ENCODE measurements at regions not wholly inside any gene's neighbourhood (a gene's known extent, or its start where the extent isn't known, plus 50 kb on each side); places are given as distances from the start of the nearest gene placed in this dataset.
"Not testable (repeated sequence)": the region's sequence is repeated elsewhere in the genome, so short reads cannot be mapped to it uniquely, and the experiment has no call there.

GRCh38 chrX:147468600-147468999 lies 443.1 kb upstream of the FMR1 start:
- no peak for DNase-seq

- DNase-seq = no peak
Measured at GRCh38 chrX:147476008-147476407, 435.7 kb upstream of the FMR1 start.

GRCh38 chrX:147478899-147479298 lies 432.8 kb upstream of the FMR1 start:
- DNase-seq = no peak

- DNase-seq = no peak
Measured at GRCh38 chrX:147485207-147485606, 426.5 kb upstream of the FMR1 start.

GRCh38 chrX:147494365-147494764 lies 417.4 kb upstream of the FMR1 start:
- no peak for DNase-seq

- no peak for DNase-seq
Measured at GRCh38 chrX:147498796-147499195, 412.9 kb upstream of the FMR1 start.

- no peak for DNase-seq
Measured at GRCh38 chrX:147522981-147523380, 388.7 kb upstream of the FMR1 start.

GRCh38 chrX:147533426-147533825 lies 378.3 kb upstream of the FMR1 start:
- no peak for DNase-seq

- no peak for DNase-seq
Measured at GRCh38 chrX:147537172-147537571, 374.5 kb upstream of the FMR1 start.

- DNase-seq = not testable (repeated sequence)
Measured at GRCh38 chrX:147548023-147548422, 363.7 kb upstream of the FMR1 start.

GRCh38 chrX:147550217-147550616 lies 361.5 kb upstream of the FMR1 start:
- DNase-seq = no peak

GRCh38 chrX:147559191-147559590 lies 352.5 kb upstream of the FMR1 start:
- DNase-seq = no peak

GRCh38 chrX:147565237-147565636 lies 346.5 kb upstream of the FMR1 start:
- no peak for DNase-seq

- no peak for DNase-seq
Measured at GRCh38 chrX:147570483-147570882, 341.2 kb upstream of the FMR1 start.

GRCh38 chrX:147573266-147573665 lies 338.5 kb upstream of the FMR1 start:
- DNase-seq = no peak

- peak; percentile 34 for DNase-seq
Measured at GRCh38 chrX:147602176-147602696, 309.5 kb upstream of the FMR1 start.

GRCh38 chrX:147626605-147627004 lies 285.1 kb upstream of the FMR1 start:
- no peak for DNase-seq

- DNase-seq = no peak
Measured at GRCh38 chrX:147635186-147635585, 276.5 kb upstream of the FMR1 start.

- no peak for DNase-seq
Measured at GRCh38 chrX:147637190-147637589, 274.5 kb upstream of the FMR1 start.

GRCh38 chrX:147646949-147647723 lies 264.6 kb upstream of the FMR1 start:
- no peak for DNase-seq

- no peak for DNase-seq
Measured at GRCh38 chrX:147675819-147676218, 235.9 kb upstream of the FMR1 start.

- DNase-seq = no peak
Measured at GRCh38 chrX:147679356-147680005, 232.2 kb upstream of the FMR1 start.

- DNase-seq = no peak
Measured at GRCh38 chrX:147680251-147680650, 231.5 kb upstream of the FMR1 start.

GRCh38 chrX:147693511-147693910 lies 218.2 kb upstream of the FMR1 start:
- DNase-seq = no peak

Measured in NCI-H1436 treated with DMSO at 0.1 percent for 48 hours (cell line).